Epithelial cell of esophagus (primary cell): ENCODE measurements at regions not wholly inside any gene's neighbourhood (a gene's known extent, or its start where the extent isn't known, plus 50 kb on each side); places are given as distances from the start of the nearest gene placed in this dataset.
"Not testable (repeated sequence)": the region's sequence is repeated elsewhere in the genome, so short reads cannot be mapped to it uniquely, and the experiment has no call there.

ENCODE experiments used
- DNase-seq: peaks from one replicate; pipeline ENCODE4 v3.0.0; 2010; ENCODE audit warnings: low read depth
- H3K4me3 ChIP-seq: 2 replicates; pipeline ENCODE4 v1.5.1; 2011; ENCODE audit warnings: mild to moderate bottlenecking, low read length, control low read depth
- TF ChIP-seq, protein P1 (sequence below): IDR thresholded peaks from 2 replicates; pipeline ENCODE4 v1.5.1; 2011; ENCODE audit warnings: low read depth, mild to moderate bottlenecking, low read length, control low read depth, inconsistent platforms; ENCODE audit not compliant: insufficient read depth; ENCODE audit errors: missing control alignments

DNA sequence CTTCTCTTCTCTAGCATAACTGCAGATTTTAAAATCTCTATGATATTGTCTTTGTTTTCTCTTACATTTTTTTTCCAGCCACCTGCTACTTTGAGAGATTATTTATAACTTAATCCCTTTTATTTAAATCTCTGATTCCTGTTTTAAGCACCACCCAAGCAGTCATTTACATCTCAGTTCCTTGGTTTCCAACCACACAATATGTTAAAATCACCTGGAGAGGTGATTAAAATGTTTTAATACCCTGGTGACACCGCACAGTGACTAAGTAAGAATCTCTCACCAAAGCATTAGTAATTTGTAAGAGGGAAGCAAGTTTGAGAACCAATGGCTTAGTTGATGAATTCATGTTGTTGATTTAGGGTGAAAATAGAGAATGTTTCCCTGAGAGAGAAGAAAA lies 849.8 kb downstream of the TMTC2 start:
- TF ChIP-seq, protein P1, sequence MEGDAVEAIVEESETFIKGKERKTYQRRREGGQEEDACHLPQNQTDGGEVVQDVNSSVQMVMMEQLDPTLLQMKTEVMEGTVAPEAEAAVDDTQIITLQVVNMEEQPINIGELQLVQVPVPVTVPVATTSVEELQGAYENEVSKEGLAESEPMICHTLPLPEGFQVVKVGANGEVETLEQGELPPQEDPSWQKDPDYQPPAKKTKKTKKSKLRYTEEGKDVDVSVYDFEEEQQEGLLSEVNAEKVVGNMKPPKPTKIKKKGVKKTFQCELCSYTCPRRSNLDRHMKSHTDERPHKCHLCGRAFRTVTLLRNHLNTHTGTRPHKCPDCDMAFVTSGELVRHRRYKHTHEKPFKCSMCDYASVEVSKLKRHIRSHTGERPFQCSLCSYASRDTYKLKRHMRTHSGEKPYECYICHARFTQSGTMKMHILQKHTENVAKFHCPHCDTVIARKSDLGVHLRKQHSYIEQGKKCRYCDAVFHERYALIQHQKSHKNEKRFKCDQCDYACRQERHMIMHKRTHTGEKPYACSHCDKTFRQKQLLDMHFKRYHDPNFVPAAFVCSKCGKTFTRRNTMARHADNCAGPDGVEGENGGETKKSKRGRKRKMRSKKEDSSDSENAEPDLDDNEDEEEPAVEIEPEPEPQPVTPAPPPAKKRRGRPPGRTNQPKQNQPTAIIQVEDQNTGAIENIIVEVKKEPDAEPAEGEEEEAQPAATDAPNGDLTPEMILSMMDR: no peak
- H3K4me3 ChIP-seq: no peak overlapping the region
- peak; percentile 10 for DNase-seq

DNA sequence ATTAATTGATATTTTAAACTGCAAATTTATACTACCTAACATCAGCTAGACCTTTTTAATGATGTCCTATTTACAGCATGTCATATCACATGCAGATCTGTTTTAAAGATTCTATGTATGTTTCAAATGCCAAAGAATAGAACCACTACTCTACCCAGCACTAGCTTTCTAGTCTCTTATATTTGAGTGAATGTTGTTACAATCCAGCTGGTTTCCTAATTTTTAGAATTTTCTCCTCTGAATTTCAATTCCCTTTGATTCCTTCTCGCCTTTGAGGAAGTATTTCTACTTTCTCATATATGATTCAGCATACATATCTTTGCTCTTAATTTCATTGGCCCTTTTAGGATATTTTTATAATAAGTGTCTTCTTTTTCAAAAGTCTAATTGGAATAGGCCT lies 841.9 kb downstream of the TMTC2 start:
- TF ChIP-seq, protein P1: no peak
- no peak overlapping the region for H3K4me3 ChIP-seq
- no peak for DNase-seq

DNA sequence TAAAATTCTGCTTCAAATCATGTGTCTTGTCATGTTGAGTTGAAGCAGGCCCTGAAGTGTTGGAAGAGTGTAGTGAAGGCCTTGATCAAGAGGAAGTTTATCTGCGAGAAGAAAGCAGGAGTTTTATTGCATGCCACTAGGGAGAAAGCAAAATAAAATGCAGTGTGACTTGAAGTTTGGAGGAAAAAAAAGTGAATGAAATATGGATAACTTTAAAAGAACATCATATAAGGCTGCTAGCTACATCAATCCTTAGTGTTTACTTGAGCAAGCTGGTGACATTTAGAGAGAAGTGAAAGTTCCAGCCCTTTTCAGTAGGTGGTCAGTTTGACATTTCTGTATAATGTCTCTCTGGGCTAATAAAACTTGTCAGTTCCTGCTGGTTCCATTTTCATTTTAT lies 841.1 kb downstream of the TMTC2 start:
- TF ChIP-seq, protein P1: no peak
- DNase-seq: no peak
- no peak overlapping the region for H3K4me3 ChIP-seq

DNA sequence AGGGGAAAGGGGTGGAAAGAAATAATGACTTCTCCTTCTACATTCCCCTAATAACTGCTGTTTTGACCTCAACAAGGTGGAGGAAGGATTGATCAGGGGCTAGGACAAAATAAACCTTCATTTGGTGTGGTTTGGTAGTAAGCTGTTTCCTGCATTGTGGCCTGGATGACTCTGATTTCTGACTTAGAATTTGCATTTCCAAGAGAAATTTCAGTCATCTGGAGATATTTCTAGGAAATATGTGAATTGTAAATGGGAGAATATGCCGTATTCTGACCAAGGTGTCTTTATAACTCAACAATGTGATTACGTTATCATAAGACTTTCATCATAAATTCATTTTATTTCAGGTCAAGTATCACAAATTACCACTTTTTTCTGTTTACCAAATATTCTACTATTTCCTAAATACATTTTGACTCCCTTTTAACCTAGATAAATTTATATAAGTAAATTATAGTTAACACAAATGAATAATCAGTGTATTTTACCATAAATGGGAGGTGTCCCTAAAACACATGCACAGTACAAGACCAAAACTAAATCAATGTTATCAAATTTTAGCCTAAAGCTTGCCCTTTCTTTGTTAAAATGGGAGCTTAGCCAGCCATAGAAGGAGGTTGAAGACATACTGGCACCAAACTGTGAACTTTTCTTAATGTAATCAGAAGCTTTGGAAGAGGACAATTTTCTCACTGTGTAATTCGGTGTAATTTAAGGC lies 828.8 kb downstream of the TMTC2 start:
- no peak overlapping the region for H3K4me3 ChIP-seq
- DNase-seq: no peak
- TF ChIP-seq, protein P1: no peak

DNA sequence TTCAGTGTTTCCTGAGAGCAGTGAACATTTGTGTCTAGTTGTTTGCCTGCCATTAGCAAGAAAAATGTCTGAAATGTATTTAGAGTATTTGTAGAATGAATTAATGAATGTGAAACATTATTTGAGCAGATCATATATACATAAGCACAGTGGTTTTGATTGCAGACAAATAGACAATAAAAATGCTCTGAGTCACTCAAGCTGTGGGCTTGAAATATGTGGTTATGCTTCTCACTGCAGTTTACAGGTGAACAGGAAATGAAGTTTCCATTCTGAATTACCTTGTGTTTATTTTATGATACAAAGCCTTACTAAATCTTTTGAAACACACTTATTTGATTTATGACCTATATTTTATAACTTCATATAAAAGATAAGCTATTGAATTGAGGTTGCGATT lies 827.7 kb downstream of the TMTC2 start:
- no peak overlapping the region for H3K4me3 ChIP-seq
- peak; percentile 73 for DNase-seq
- TF ChIP-seq, protein P1: no peak

DNA sequence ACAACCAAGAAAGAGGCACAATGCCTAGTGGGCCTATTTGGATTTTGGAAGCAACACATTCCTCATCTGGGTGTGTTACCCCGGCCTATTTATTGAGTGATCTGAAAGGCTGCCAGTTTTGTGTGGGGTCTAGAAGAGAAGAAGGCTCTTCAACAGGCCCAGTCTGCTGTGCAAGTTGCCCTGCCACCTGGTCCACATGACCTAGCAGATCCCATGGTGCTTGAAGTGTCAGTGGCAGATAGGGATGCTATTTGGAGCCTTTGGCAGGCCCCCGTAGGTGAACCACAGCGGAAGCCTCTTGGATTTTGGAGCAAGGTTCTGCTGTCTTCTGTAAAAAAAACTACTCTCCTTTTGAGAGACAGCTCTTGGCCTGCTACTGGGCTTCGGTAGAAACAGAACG lies 820.1 kb downstream of the TMTC2 start:
- TF ChIP-seq, protein P1: no peak
- DNase-seq: no peak
- no peak overlapping the region for H3K4me3 ChIP-seq

DNA sequence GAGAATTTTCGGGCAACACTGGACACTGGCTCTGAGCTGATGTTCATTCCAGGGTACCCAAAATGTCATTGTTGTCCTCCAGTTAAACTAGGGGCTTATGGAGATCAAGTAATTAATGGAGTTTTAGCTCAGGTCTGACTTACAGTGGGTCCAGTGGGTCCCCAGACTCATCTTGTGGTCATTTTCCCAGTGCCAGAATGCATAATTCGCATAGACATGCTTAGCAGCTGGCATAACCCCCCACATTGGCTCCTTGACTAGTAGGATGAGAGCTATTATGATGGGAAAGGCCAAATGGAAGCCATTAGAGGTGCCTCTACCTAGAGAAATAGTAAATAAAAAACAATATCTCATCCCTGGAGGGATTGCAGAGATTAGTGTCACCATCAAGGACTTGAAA lies 818.9 kb downstream of the TMTC2 start:
- TF ChIP-seq, protein P1: no peak
- H3K4me3 ChIP-seq: no peak overlapping the region
- no peak for DNase-seq

DNA sequence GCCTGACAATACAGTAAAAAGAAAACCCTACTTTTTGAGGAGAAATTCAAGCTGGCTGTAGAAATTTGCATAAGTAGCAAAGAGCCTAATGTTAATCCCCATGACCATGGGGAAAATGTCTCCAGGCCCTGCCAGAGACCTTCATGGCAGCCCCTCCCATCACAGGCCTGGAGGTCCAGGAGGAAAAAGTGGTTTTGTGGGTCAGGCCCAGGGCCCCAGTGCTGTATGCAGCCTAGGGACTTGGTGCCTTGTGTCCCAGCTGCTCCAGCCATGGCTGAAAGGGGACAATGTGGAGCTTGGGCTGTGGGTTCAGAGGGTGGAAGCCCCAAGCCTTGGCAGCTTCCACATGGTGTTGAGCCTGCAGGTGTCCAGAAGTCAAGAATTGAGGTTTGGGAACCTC lies 813.2 kb downstream of the TMTC2 start:
- H3K4me3 ChIP-seq, DNase-seq: not testable (repeated sequence)
